IgD-negative memory B cell (primary cell): ENCODE measurements at regions not wholly inside any gene's neighbourhood (a gene's known extent, or its start where the extent isn't known, plus 50 kb on each side); places are given as distances from the start of the nearest gene placed in this dataset.
"Not testable (repeated sequence)": the region's sequence is repeated elsewhere in the genome, so short reads cannot be mapped to it uniquely, and the experiment has no call there.

Experiments used
- H3K27ac Mint-ChIP-seq, 3 donors: one replicate each; pipeline ENCODE4 v1.8.0; 2020 to 2022; ENCODE audit warnings: mild to moderate bottlenecking in 3 of 3, mixed read lengths in 3 of 3, moderate library complexity in 1 of 3
- H3K27me3 Mint-ChIP-seq: one replicate; pipeline ENCODE4 v1.8.0; 2021; ENCODE audit warnings: mixed read lengths
- H3K36me3 Mint-ChIP-seq: one replicate; pipeline ENCODE4 v1.8.0; 2020; ENCODE audit warnings: mild to moderate bottlenecking, mixed read lengths
- H3K4me1 Mint-ChIP-seq, 3 donors: one replicate each; pipeline ENCODE4 v1.8.0; 2020 to 2022; ENCODE audit warnings: mixed read lengths in 3 of 3, mild to moderate bottlenecking in 1 of 3
- H3K4me3 Mint-ChIP-seq, 4 donors: one replicate each; pipeline ENCODE4 v1.8.0; 2020 to 2022; ENCODE audit warnings: mild to moderate bottlenecking in 4 of 4, mixed read lengths in 4 of 4, moderate library complexity in 3 of 4
- H3K9me3 Mint-ChIP-seq, 3 donors: one replicate each; pipeline ENCODE4 v1.8.0; 2020 to 2021; ENCODE audit warnings: mixed read lengths in 3 of 3, mild to moderate bottlenecking in 1 of 3

DNA sequence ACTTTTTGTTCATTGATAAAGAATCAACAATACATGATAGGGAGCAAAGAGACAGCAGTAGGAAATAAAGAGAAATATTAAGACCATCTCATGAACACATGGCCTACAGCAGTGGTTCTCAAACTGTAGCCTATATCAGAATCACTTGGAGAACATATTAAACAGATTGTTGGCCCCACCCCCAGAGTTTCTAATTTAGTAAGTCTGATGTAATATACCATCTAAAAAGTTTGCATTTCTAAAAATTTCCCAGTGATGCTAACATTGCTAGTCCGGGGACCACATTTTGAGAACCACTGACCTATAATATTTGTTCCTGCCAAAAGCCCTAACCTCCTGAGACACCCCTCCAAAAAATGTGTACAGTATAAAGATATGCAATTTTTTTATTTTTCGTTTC, 306.2 kb upstream of the NREP start:
- H3K9me3 Mint-ChIP-seq: no peaks in the 10 kb centered on the region

DNA sequence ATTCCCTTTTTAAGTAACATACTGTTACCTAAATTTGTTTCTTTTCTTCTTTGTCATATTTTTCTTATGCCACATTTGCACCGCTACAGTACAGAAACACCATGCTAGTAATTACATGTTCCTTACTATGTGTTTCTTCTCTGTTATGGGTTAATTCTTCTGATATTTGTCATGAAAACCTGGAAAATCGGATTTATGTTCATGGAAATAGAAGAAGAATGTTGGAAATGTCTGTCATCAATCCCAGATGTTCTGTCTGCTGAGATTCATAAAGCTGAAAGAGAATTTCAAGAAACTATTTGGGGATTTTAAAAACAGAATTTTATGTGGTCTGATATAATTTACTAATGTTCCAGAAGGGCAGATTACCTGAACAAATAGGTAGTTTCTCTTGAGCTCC, 305.2 kb upstream of the NREP start:
- Mint-ChIP-seq H3K27ac (no peak overlapping the region), H3K9me3 (no peaks in the 10 kb centered on the region), H3K4me1 (peaks cover 0 to 4% (median 0%) of the 10 kb centered on the region in 3 donors), H3K36me3 (no peaks in the 10 kb centered on the region), H3K27me3 (peaks cover 2% of the 10 kb centered on the region), H3K4me3 (no peak overlapping the region)

More for the DNA sequence above, 306.2 kb upstream of the NREP start:
- H3K27ac Mint-ChIP-seq: no peak overlapping the region
- peaks cover 2% of the 10 kb centered on the region for H3K27me3 Mint-ChIP-seq
- H3K4me1 Mint-ChIP-seq: peaks cover 0 to 4% (median 0%) of the 10 kb centered on the region in 3 donors
- H3K36me3 Mint-ChIP-seq: no peaks in the 10 kb centered on the region
- H3K4me3 Mint-ChIP-seq: no peak overlapping the region

DNA sequence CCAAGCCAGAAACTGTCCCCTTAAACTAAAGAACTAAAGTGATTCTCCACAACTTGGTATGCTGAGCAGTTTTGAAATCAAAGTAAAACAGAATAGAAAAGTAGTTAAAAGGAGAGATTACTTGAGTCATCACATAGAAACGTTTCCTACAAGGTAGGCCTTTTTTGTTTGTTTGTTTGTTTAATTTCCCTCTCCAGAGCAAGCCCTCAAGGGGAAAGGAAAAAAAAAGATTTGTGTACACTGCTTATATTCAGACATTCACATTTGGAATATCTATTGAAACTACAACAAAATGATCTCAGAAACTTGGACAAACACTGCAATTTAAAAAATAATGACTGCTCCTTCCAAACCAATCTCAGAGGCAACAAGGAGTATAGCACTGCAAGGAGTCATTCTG, 304.7 kb upstream of the NREP start:
- no peaks in the 10 kb centered on the region for H3K9me3 Mint-ChIP-seq

DNA sequence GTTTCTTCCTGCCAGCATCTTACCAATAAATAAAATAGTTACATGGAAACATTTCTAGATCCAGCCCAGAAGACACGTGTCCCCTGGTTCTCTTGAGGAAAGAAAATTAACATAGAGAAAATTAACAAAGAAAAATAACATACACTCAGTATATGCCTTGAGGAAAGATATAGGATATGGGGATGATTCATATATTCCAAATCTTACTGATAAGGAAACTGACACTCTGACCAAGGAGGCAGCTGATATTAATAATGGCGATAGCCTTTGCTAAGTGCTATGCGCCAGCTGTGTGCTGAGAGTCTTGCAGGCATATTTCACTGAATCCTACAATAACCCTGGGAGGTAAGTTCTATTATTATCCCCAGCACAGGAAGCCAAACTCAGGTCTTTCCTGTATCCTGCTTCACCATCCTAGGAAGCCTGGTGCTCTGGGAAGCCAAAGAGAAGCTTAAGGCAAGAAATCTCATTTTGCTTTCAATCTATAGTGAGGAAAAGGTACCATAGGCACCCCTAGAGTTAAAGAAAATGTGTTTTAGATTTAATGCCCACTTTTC, 302.7 kb upstream of the NREP start:
- Mint-ChIP-seq H3K27ac (no peak overlapping the region), H3K36me3 (no peaks in the 10 kb centered on the region), H3K9me3 (peaks cover 3 to 16% (median 7%) of the 10 kb centered on the region in 3 donors), H3K27me3 (peaks cover 4% of the 10 kb centered on the region), H3K4me1 (no peaks in the 10 kb centered on the region), H3K4me3 (no peak overlapping the region)

More for the DNA sequence above, 304.7 kb upstream of the NREP start:
- no peak overlapping the region for H3K27ac Mint-ChIP-seq
- peaks cover 0 to 4% (median 0%) of the 10 kb centered on the region in 3 donors for H3K4me1 Mint-ChIP-seq
- no peaks in the 10 kb centered on the region for H3K36me3 Mint-ChIP-seq
- peaks cover 4% of the 10 kb centered on the region for H3K27me3 Mint-ChIP-seq
- no peak overlapping the region for H3K4me3 Mint-ChIP-seq

DNA sequence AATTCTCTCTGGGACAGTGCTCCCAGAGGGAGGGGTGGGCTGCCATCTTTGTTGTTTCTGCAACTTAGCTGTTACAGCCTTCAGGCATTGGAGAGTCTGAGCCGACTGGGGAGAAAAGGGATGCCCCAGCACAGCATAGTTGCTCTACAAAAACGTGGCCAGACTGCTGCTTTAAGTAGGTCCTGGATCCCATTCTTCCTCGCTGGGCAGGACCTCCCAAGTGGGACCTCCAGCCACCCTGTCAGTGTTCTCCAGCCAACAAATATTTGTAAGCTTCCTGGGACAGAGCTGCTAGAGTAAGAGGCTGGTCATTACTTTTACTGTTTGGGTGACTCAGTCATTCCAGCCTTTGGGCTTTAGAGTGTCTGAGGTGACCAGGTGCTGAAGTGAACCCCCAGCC, 292.7 kb upstream of the NREP start:
- H3K4me1 Mint-ChIP-seq: no peaks in the 10 kb centered on the region

DNA sequence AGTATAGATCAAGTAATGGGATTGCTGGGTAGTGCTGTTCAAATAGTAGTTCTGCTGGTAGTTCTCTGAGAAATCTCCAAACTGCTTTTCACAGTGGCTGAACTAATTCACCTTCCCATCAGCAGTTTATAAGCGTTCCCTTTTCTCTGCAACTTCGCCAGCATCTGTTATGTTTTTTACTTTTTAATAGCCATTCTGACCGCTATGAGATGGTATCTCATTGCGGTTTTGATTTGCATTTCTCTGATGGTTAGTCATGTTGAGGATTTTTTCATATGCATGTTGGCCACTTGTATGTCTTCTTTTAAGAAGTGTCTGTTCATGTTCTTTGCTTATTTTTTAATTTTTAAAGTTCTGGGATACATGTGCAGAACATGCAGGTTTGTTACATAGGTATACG, 279.2 kb upstream of the NREP start:
- Mint-ChIP-seq H3K27ac (no peak overlapping the region), H3K4me3 (no peak overlapping the region), H3K36me3 (no peaks in the 10 kb centered on the region), H3K4me1 (no peaks in the 10 kb centered on the region), H3K27me3 (no peaks in the 10 kb centered on the region), H3K9me3 (peaks cover 0 to 4% (median 1%) of the 10 kb centered on the region in 3 donors)

More for the DNA sequence above, 292.7 kb upstream of the NREP start:
- H3K9me3 Mint-ChIP-seq: peaks cover 2 to 8% (median 4%) of the 10 kb centered on the region in 3 donors
- H3K4me3 Mint-ChIP-seq: no peak overlapping the region
- H3K27ac Mint-ChIP-seq: no peak overlapping the region
- no peaks in the 10 kb centered on the region for H3K36me3 Mint-ChIP-seq
- no peaks in the 10 kb centered on the region for H3K27me3 Mint-ChIP-seq

DNA sequence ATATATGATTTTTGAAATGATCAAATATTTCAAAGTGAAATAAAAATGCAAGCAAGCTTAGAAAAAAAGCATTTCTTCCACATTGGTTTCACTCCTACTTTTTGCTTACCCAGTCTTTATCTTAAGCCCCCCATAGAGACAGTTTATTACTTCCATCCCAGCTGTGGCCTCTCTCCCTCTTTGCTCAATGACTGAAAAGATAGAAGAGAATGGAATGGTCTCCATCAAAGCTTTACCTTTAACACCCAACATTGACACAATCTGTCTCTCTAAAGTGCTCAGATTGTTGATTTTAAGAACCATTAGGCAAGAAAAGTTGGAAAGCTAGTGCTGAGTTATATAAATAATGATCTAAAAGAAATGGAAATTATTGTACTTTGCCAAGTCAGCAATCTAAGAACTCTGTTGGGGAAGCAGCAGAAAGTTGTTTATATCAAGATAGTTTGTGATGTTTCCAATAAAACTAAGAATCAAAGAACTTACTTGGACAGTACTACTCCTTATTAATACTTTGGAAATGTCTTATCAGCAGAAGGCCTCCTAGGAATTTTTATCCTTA, 277.5 kb upstream of the NREP start:
- H3K9me3 Mint-ChIP-seq: peaks cover 0 to 4% (median 1%) of the 10 kb centered on the region in 3 donors
- H3K27ac Mint-ChIP-seq: no peak overlapping the region
- no peaks in the 10 kb centered on the region for H3K36me3 Mint-ChIP-seq
- H3K4me3 Mint-ChIP-seq: no peak overlapping the region
- H3K4me1 Mint-ChIP-seq: no peaks in the 10 kb centered on the region
- no peaks in the 10 kb centered on the region for H3K27me3 Mint-ChIP-seq

DNA sequence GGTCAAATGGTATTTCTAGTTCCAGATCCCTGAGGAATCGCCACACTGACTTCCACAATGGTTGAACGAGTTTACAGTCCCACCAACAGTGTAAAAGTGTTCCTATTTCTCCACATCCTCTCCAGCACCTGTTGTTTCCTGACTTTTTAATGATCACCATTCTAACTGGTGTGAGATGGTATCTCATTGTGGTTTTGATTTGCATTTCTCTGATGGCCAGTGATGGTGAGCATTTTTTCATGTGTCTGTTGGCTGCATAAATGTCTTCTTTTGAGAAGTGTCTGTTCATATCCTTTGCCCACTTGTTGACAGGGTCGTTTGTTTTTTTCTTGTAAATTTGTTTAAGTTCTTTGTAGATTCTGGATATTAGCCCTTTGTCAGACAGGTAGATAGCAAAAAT, 269.9 kb upstream of the NREP start:
- H3K36me3 Mint-ChIP-seq, H3K4me1 Mint-ChIP-seq, H3K27me3 Mint-ChIP-seq, H3K9me3 Mint-ChIP-seq, H3K4me3 Mint-ChIP-seq, H3K27ac Mint-ChIP-seq: not testable (repeated sequence)

DNA sequence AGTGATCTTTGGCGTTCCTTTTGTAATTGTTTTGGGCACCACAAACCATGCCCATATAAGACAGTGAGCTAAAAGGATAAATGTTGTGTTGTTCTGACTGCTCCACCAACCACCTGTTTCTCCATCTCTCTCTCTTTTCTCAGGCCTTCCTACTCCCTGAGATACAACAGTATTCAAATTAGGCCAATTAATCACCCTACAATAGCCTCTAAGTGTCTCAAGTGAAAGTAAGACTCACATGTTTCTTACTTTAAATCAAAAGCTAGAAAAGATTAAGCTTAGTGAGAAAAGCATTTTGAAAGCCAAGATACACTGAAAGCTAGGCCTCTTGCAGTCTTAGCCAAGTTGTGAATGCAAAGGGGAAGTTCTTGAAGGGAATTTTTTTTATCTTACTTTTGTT, 268.8 kb upstream of the NREP start:
- no peaks in the 10 kb centered on the region for H3K4me1 Mint-ChIP-seq
- H3K27ac Mint-ChIP-seq: no peak overlapping the region
- H3K36me3 Mint-ChIP-seq: no peaks in the 10 kb centered on the region
- H3K9me3 Mint-ChIP-seq: peaks cover 0 to 2% (median 0%) of the 10 kb centered on the region in 3 donors
- H3K27me3 Mint-ChIP-seq: peaks cover 4% of the 10 kb centered on the region
- H3K4me3 Mint-ChIP-seq: no peak overlapping the region

DNA sequence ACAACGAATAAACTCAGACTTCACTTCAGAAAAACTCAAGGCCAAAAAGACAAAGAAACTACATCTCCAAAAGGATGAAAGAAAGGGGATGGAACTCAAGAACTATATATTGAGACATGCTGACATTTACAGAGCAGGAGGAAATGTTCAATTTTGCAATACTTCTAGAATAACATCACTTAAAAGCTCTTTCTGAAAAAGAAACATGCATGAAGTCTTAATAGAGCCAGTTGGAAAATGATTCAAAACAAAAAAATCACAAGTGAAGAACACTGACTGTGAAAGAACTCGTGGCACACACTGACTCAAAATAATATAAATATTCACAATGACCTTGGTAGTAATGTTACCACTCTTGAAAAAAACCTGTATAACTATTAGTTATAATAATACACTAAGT, 267.8 kb upstream of the NREP start:
- Mint-ChIP-seq H3K36me3 (no peaks in the 10 kb centered on the region), H3K4me1 (no peaks in the 10 kb centered on the region), H3K27me3 (peaks cover 4% of the 10 kb centered on the region), H3K9me3 (peaks cover 0 to 2% (median 0%) of the 10 kb centered on the region in 3 donors), H3K27ac (no peak overlapping the region), H3K4me3 (no peak overlapping the region)

DNA sequence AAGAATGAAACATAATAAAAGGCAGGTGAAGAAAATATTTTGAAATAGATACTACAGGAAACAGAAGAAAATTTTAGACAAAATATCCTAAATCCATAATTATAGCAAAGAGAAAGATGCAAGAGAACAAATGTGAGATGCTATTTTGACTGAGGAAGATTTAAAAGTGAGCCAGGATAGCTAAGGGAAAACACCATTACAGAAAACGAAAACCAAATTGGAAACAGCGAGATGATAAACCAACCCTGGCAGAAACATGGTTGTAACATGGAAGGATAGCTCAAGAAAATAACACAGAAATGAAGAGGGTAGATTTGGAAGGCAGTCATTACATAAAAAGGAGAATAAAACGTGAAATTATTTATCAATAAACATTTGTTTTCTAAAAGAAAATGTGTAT, 267.2 kb upstream of the NREP start:
- H3K36me3 Mint-ChIP-seq: no peaks in the 10 kb centered on the region
- peaks cover 4% of the 10 kb centered on the region for H3K27me3 Mint-ChIP-seq
- no peaks in the 10 kb centered on the region for H3K4me1 Mint-ChIP-seq
- no peak overlapping the region for H3K4me3 Mint-ChIP-seq
- peaks cover 0 to 2% (median 0%) of the 10 kb centered on the region in 3 donors for H3K9me3 Mint-ChIP-seq
- no peak overlapping the region for H3K27ac Mint-ChIP-seq

DNA sequence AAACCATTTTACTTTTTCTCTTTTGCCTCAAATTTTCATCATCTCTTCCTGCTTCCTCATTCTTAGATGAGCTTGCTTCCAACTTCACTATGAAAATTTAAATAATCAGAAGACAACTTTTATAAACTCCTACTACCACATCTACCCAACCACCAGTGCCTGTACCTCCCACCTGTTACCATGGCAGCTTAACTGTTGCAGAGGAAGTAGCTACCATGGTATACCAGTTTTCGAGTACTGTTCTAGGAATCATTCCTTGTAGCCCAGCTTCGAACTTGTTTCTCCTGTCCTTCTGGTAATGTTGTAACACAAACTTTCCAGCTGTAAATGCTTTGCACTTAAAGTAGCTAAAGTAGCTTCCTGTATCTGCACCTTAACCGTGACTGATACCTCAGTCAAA, 266.8 kb upstream of the NREP start:
- Mint-ChIP-seq H3K27ac (no peak overlapping the region), H3K4me1 (no peaks in the 10 kb centered on the region), H3K4me3 (no peak overlapping the region), H3K36me3 (no peaks in the 10 kb centered on the region), H3K9me3 (peaks cover 0 to 2% (median 0%) of the 10 kb centered on the region in 3 donors), H3K27me3 (peaks cover 4% of the 10 kb centered on the region)

DNA sequence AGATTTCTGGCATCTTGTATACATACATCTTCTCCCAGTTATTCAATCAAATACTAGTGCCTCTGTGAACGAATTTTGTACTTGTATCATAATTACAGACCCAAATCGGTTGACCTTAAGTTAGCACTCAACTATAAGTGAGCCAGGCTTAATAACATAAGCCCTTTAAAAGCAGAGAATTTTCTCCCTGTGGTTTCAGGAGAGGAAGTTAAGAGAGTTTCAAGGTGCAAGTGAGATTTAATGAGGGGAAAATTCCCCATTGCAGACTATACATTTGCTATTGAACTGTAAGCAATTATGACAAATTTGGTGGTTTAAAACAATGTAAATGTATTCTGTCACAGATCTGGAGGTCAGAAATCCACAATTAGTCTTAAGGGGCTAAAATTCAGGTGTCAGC, 261.9 kb upstream of the NREP start:
- H3K9me3 Mint-ChIP-seq: peaks cover 0 to 2% (median 0%) of the 10 kb centered on the region in 3 donors
- no peak overlapping the region for H3K4me3 Mint-ChIP-seq
- peaks cover 3% of the 10 kb centered on the region for H3K27me3 Mint-ChIP-seq
- H3K27ac Mint-ChIP-seq: no peak overlapping the region
- no peaks in the 10 kb centered on the region for H3K4me1 Mint-ChIP-seq
- no peaks in the 10 kb centered on the region for H3K36me3 Mint-ChIP-seq

DNA sequence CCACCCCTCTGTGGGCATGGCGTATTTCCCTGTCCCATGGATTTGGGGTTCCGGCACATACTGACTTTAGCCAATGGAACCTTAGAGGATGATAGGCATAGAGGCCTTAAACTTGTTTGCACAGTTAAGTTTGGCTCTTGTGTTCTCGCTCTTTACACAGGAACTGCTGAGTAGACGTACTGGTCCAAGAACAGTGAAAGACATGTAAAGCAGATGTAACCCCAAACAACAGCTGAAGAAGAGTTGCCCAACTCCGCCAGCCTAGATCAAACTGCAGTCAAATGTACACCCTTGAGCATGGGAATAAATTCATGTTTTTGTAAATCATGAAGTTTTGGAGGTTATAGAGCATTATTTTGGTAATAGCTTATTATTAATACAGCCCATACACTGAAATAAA, 260.0 kb upstream of the NREP start:
- Mint-ChIP-seq H3K4me3 (no peak overlapping the region), H3K9me3 (peaks cover 0 to 2% (median 0%) of the 10 kb centered on the region in 3 donors), H3K27me3 (peaks cover 3% of the 10 kb centered on the region), H3K4me1 (no peaks in the 10 kb centered on the region), H3K36me3 (no peaks in the 10 kb centered on the region), H3K27ac (no peak overlapping the region)

DNA sequence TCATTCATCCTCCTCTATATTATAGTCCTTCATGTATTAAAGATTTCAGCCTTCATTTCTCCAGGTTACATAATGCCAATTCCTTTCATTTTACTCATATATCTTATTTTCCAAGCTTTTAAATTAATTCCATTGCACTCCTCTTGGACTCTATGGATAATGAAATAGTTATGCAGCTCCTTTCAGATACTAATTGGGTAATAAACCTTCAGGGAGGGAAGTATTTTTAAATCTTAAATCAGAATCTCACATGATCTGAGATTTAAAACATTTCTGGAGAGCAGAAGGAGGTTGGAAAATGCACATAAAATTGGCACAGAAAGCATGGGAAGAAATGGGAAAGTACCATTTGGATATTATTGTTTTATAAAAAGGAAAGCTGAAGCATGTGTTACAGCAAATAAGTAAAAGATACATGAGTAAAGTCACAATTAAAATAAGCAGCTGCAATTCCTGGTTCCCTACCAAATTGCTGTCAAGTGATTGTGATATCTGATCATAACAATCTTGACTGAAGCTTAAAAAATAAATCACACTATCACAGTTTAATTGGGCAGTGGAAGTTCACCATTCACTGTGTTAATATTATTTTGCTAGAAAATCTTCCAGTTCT, 257.9 kb upstream of the NREP start:
- Mint-ChIP-seq H3K27ac (no peak overlapping the region), H3K9me3 (peaks cover 0 to 2% (median 0%) of the 10 kb centered on the region in 3 donors), H3K36me3 (no peaks in the 10 kb centered on the region), H3K4me1 (no peaks in the 10 kb centered on the region), H3K27me3 (peaks cover 3% of the 10 kb centered on the region), H3K4me3 (no peak overlapping the region)

DNA sequence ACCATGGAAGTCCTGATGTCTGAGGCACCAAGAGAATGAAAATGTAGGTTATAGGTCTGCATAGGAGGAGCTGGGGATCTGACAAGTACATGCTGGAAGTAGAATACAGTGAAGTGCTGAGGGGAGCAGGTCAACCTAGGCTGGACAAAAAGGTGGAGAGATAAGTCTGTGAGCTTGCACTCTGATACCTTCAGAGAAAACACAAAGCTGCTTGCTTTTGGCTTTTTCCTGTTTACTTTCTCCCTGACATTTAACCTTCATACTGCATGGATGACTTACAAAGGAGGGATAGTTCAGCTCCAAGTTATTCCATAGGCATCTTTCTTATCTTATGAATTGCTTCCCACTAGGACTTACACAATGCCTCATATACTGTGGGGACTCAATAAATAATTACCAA, 256.7 kb upstream of the NREP start:
- Mint-ChIP-seq H3K9me3 (peaks cover 0 to 2% (median 0%) of the 10 kb centered on the region in 3 donors), H3K36me3 (no peaks in the 10 kb centered on the region), H3K27me3 (peaks cover 3% of the 10 kb centered on the region), H3K4me1 (no peaks in the 10 kb centered on the region), H3K4me3 (no peak overlapping the region), H3K27ac (no peak overlapping the region)
